ENCODE measurements at regions not wholly inside any gene's neighbourhood (a gene's known extent, or its start where the extent isn't known, plus 50 kb on each side); places are given as distances from the start of the nearest gene placed in this dataset.
"Not testable (repeated sequence)": the region's sequence is repeated elsewhere in the genome, so short reads cannot be mapped to it uniquely, and the experiment has no call there.

- intact Hi-C loops (cut with DNase I), result no loop called here
Observed at GRCh38 chr1:30164693-30165092, 558.7 kb downstream of the MATN1 start.

GRCh38 chr1:30162565-30162964 is 560.8 kb downstream of the MATN1 start:
- Histone ChIP-seq H3K27me3 (peaks cover 0 to 21% (median 0%) of the 10 kb centered on the region in 4 donors), H3K9me3 (no peaks in the 10 kb centered on the region), H3K36me3 (no peaks in the 10 kb centered on the region), H3K27ac (replicated peaks in 1 of 4) (no peak overlapping the region), H3K4me1 (no peaks in the 10 kb centered on the region), H3K4me3 (no peak overlapping the region)
- TF ChIP-seq EP300 (IDR thresholded peaks at IDR 0.05) (no peak), POLR2AphosphoS5 (IDR thresholded peaks at IDR 0.05) (no peak), CTCF (IDR thresholded peaks at IDR 0.05) (no peak), POLR2A (IDR thresholded peaks at IDR 0.05; ENCODE audit: low read depth) (no peak)
- no peak for DNase-seq (ENCODE audit: extremely low spot score)
- intact Hi-C loops (cut with DNase I), result no loop called here
- WGBS, result 79% methylated on average over 2 of the region's 2 CpGs

More at GRCh38 chr1:30164693-30165092, 558.7 kb downstream of the MATN1 start:
- peak; percentile 87 for DNase-seq (ENCODE audit: extremely low spot score)
- Histone ChIP-seq H3K27me3 (peaks cover 0 to 19% (median 0%) of the 10 kb centered on the region in 4 donors), H3K4me1 (no peaks in the 10 kb centered on the region), H3K4me3 (no peak overlapping the region), H3K27ac (replicated peaks in 1 of 4) (no peak overlapping the region), H3K9me3 (no peaks in the 10 kb centered on the region), H3K36me3 (no peaks in the 10 kb centered on the region)
- no peak for TF ChIP-seq POLR2AphosphoS5 (IDR thresholded peaks at IDR 0.05)
- 84% methylated on average over 4 of the region's 4 CpGs for WGBS

- no peak overlapping the region for H3K27ac ChIP-seq (replicated peaks in 1 of 4)
- no peaks in the 10 kb centered on the region for H3K4me1 ChIP-seq
- H3K9me3 ChIP-seq, result no peaks in the 10 kb centered on the region
- no peak for TF ChIP-seq CTCF (IDR thresholded peaks at IDR 0.05)
- no peak for TF ChIP-seq POLR2AphosphoS5 (IDR thresholded peaks at IDR 0.05)
- TF ChIP-seq POLR2A (IDR thresholded peaks at IDR 0.05; ENCODE audit: low read depth), result no peak
- TF ChIP-seq EP300 (IDR thresholded peaks at IDR 0.05), result no peak
- H3K4me3 ChIP-seq, result no peak overlapping the region
- WGBS, result 78% methylated on average over 4 of the region's 6 CpGs
- peaks cover 0 to 21% (median 0%) of the 10 kb centered on the region in 4 donors for H3K27me3 ChIP-seq
- H3K36me3 ChIP-seq, result no peaks in the 10 kb centered on the region
- peak; percentile 53 for DNase-seq (ENCODE audit: extremely low spot score)
- intact Hi-C loops (cut with DNase I), result no loop called here
Observed at GRCh38 chr1:30161953-30162352, 561.4 kb downstream of the MATN1 start.

GRCh38 chr1:30160999-30161689 is 562.2 kb downstream of the MATN1 start:
- no peak for TF ChIP-seq CTCF (IDR thresholded peaks at IDR 0.05)
- TF ChIP-seq POLR2A (IDR thresholded peaks at IDR 0.05; ENCODE audit: low read depth), result no peak
- TF ChIP-seq POLR2AphosphoS5 (IDR thresholded peaks at IDR 0.05), result no peak
- TF ChIP-seq EP300 (IDR thresholded peaks at IDR 0.05), result no peak
- 86% methylated on average over 12 of the region's 12 CpGs for WGBS
- Histone ChIP-seq H3K4me3 (no peak overlapping the region), H3K4me1 (no peaks in the 10 kb centered on the region), H3K9me3 (no peaks in the 10 kb centered on the region), H3K27me3 (peaks cover 0 to 24% (median 0%) of the 10 kb centered on the region in 4 donors), H3K36me3 (no peaks in the 10 kb centered on the region), H3K27ac (replicated peaks in 1 of 4) (no peak overlapping the region)
- intact Hi-C loops (cut with DNase I), result no loop called here
- peak; percentile 50 for DNase-seq (ENCODE audit: extremely low spot score)

GRCh38 chr1:30159015-30159414 is 564.4 kb downstream of the MATN1 start:
- peaks cover 0 to 22% (median 0%) of the 10 kb centered on the region in 4 donors for H3K27me3 ChIP-seq
- TF ChIP-seq POLR2AphosphoS5 (IDR thresholded peaks at IDR 0.05), result no peak
- TF ChIP-seq POLR2A (IDR thresholded peaks at IDR 0.05; ENCODE audit: low read depth), result no peak
- TF ChIP-seq EP300 (IDR thresholded peaks at IDR 0.05), result no peak
- TF ChIP-seq CTCF (IDR thresholded peaks at IDR 0.05), result no peak
- peaks cover 0 to 3% (median 0%) of the 10 kb centered on the region in 4 donors for H3K9me3 ChIP-seq
- no peaks in the 10 kb centered on the region for H3K4me1 ChIP-seq
- no peak overlapping the region for H3K27ac ChIP-seq (replicated peaks in 1 of 4)
- DNase-seq (ENCODE audit: extremely low spot score), result no peak
- no peaks in the 10 kb centered on the region for H3K36me3 ChIP-seq
- no peak overlapping the region for H3K4me3 ChIP-seq
- intact Hi-C loops (cut with DNase I), result no loop called here
- WGBS, result 66% methylated on average over 3 of the region's 3 CpGs

GRCh38 chr1:30155698-30156097 is 567.7 kb downstream of the MATN1 start:
- H3K4me3 ChIP-seq; H3K27ac ChIP-seq (replicated peaks in 1 of 4); H3K36me3 ChIP-seq; H3K27me3 ChIP-seq; intact Hi-C loops (cut with DNase I); H3K4me1 ChIP-seq; DNase-seq (ENCODE audit: extremely low spot score): not testable (repeated sequence)
- H3K9me3 ChIP-seq, result peaks cover 0 to 14% (median 6%) of the 10 kb centered on the region in 4 donors
- WGBS, result 98% methylated on average over 2 of the region's 2 CpGs

GRCh38 chr1:30155253-30155652 is 568.1 kb downstream of the MATN1 start:
- 90% methylated on average over 3 of the region's 3 CpGs for WGBS
- intact Hi-C loops (cut with DNase I); DNase-seq (ENCODE audit: extremely low spot score); H3K4me3 ChIP-seq; H3K36me3 ChIP-seq; H3K27ac ChIP-seq (replicated peaks in 1 of 4); H3K4me1 ChIP-seq; H3K27me3 ChIP-seq: not testable (repeated sequence)
- peaks cover 0 to 14% (median 6%) of the 10 kb centered on the region in 4 donors for H3K9me3 ChIP-seq

Data from esophagus muscularis mucosa (tissue), 4 donors.